ENCODE measurements at regions not wholly inside any gene's neighbourhood (a gene's known extent, or its start where the extent isn't known, plus 50 kb on each side); places are given as distances from the start of the nearest gene placed in this dataset.

DNA sequence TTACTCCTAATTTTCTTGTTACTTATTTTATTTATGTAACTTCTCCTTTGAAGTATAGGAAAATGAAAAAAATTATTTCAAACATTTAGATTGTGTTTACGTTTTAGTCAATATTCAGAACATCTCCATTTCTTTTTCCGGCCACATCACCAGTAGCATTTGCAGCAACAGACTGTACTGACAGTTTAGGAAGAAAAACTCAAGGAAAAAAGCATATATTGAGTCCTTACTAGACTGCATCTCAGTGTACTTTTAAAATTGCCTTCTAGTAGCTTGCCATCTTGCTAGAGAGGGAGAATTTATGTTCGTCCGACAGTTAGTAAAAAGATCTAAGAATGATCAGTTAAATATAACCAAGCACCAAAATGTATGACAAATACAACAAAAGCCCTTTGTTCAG lies 625.0 kb upstream of the MIS18BP1 start:
- TF ChIP-seq, protein P1, sequence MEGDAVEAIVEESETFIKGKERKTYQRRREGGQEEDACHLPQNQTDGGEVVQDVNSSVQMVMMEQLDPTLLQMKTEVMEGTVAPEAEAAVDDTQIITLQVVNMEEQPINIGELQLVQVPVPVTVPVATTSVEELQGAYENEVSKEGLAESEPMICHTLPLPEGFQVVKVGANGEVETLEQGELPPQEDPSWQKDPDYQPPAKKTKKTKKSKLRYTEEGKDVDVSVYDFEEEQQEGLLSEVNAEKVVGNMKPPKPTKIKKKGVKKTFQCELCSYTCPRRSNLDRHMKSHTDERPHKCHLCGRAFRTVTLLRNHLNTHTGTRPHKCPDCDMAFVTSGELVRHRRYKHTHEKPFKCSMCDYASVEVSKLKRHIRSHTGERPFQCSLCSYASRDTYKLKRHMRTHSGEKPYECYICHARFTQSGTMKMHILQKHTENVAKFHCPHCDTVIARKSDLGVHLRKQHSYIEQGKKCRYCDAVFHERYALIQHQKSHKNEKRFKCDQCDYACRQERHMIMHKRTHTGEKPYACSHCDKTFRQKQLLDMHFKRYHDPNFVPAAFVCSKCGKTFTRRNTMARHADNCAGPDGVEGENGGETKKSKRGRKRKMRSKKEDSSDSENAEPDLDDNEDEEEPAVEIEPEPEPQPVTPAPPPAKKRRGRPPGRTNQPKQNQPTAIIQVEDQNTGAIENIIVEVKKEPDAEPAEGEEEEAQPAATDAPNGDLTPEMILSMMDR (conservative IDR thresholded peaks at IDR 0.05; ENCODE audit: low read depth, low read length) = no peak
- H3K4me3 ChIP-seq (ENCODE audit: low read length) = no peak overlapping the region
- DNase-seq (ENCODE audit: low read depth) = no peak

DNA sequence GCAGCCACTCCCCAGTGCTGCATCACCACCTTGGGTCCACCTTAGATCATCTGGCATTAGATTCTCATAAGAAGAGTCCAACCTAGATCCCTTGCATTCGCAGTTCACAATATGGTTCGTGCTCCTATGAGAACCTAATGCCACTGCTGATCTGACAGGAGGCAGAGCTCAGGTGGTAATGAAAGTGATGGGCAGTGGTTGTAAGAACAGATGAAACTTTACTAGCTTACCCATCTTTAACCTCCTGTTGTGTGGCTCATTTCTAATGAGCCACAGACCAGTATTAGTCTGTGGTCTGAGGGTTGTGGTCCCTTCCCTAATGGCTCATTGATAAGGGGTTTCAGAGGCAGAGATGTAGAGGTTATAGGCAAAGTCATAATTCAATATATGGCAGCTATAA lies 615.9 kb upstream of the MIS18BP1 start:
- no peak overlapping the region for H3K4me3 ChIP-seq (ENCODE audit: low read length)
- TF ChIP-seq, protein P1 (conservative IDR thresholded peaks at IDR 0.05; ENCODE audit: low read depth, low read length) = no peak
- no peak for DNase-seq (ENCODE audit: low read depth)

DNA sequence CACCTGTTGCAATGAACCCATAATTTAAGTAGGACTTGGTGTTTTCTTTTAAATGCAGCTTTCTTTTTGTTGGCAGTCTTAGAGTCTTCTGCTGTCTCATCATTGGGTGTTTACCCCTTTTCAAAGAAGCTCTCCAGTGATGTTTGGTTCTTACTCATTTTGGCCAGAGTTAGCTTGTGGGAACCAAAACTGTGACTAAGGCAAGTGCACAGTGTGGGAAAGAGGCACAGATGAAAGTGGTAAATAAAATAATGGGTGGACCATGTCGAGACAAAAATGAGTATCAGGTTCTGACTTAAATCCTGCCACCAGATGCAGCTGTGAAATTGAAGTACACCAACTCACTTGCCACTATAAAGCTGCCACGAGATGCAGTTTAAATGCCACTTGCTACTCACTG lies 615.4 kb upstream of the MIS18BP1 start:
- no peak for DNase-seq (ENCODE audit: low read depth)
- TF ChIP-seq, protein P1 (conservative IDR thresholded peaks at IDR 0.05; ENCODE audit: low read depth, low read length) = no peak
- no peak overlapping the region for H3K4me3 ChIP-seq (ENCODE audit: low read length)

DNA sequence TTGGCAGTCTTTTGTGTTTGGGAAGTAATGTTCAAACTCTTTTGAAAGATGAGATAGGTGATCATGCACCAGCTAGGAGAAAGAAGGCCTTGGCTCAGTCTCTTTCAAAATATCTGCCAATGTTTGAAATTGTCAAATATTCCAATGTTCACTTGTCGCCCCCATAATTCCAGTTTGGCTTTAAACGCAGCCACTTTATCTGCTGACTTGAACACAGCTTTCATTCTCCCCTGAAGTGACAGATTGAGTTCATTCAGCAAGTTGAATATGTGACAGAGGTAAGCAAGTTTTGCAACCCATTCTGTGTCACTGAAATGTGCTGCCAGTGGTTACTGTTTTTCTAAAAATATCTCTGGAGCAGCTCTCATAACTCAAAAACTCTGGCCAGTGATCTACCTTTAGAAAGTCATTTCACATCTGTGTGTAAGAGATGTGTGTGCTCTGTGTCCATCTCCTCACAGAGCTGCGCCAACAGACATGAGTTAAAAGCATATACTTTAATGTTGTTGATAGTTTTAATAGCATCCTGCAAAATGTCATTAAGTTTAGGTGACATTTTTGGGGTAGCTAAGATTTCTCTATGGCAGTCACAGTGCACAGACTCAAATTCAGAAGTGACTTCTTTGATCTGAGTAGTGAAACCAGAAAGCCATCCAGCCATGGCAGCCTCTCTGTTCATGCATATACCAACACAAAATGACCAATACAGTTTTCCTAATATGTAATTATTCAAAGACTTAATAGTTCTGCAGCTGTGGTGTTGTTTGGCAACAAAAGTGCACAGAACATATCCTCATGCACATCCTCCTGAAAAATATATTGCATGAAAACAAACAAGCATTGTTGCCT lies 614.3 kb upstream of the MIS18BP1 start:
- TF ChIP-seq, protein P1 (conservative IDR thresholded peaks at IDR 0.05; ENCODE audit: low read depth, low read length) = no peak
- no peak overlapping the region for H3K4me3 ChIP-seq (ENCODE audit: low read length)
- no peak for DNase-seq (ENCODE audit: low read depth)

DNA sequence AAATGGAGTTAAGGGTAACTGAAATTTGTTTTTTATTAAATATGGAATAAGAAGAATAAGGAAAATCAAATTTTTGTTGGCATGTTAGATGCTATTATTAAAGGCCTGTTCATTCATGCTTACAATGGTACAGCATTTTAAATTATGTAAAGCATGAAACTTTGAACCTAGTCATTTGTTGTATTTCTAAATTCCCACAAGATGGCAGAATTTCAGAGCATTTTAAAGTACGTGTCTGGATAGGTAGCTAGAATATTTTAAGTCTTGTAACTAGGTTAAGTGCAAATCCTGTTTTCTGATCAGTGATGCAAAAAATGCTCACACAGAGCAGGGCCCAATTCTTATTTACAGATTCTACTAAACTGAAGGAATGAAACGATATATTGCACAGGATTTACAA lies 585.6 kb upstream of the MIS18BP1 start:
- no peak for DNase-seq (ENCODE audit: low read depth)
- TF ChIP-seq, protein P1 (conservative IDR thresholded peaks at IDR 0.05; ENCODE audit: low read depth, low read length) = peak; percentile 26
- no peak overlapping the region for H3K4me3 ChIP-seq (ENCODE audit: low read length)

DNA sequence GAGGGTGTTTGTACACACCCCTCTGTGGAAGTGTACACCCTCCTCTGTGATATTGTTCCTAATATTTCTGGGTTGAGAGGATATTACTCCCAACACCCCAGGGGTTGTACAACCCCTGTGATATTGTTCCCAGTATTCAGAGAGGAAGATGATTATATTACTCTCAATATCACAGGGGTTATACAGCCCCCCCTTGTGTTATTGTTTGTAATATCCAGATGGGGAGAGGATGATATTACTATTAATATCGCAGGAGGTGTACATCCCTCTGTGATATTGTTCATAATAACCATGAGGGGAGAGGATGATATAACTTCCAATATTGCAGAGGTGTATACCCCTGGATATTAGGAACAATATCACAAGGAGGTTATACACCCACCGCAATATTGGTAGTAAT lies 566.1 kb upstream of the MIS18BP1 start:
- H3K4me3 ChIP-seq (ENCODE audit: low read length) = no peak overlapping the region
- DNase-seq (ENCODE audit: low read depth) = no peak
- TF ChIP-seq, protein P1 (conservative IDR thresholded peaks at IDR 0.05; ENCODE audit: low read depth, low read length) = no peak

DNA sequence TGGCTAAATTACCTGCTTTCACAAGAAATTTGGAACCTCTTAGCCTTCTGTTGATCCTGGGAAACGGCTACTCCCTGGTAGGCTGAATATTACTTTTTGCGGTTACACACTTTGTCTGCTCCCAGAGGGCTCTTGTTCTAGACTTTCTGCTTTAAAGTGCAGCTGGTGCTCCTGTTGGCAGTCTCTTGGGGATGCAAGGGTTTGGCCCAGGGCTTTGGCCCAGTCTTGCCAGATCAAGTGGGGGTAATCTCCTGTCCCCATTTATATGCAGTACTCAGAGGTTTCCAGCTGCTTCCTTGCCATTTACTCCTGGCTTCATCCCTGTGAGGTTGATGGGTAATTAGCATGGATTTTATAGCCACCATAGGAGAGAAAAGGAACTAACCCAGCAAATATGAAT lies 558.2 kb upstream of the MIS18BP1 start:
- H3K4me3 ChIP-seq (ENCODE audit: low read length) = no peak overlapping the region
- no peak for DNase-seq (ENCODE audit: low read depth)
- TF ChIP-seq, protein P1 (conservative IDR thresholded peaks at IDR 0.05; ENCODE audit: low read depth, low read length) = no peak
